ENCODE measurements at regions not wholly inside any gene's neighbourhood (a gene's known extent, or its start where the extent isn't known, plus 50 kb on each side); places are given as distances from the start of the nearest gene placed in this dataset.

- TF ChIP-seq REST (IDR thresholded peaks at IDR 0.05; ENCODE audit: low read depth) (no peak), EP300 (IDR thresholded peaks at IDR 0.05; ENCODE audit: borderline replicate concordance) (no peak), RAD21 (IDR thresholded peaks at IDR 0.05; ENCODE audit: low read depth) (no peak), FOXM1 (IDR thresholded peaks at IDR 0.05; ENCODE audit: borderline replicate concordance, low read depth) (no peak)
These were observed 512.4 kb upstream of the ATXN8OS start for GRCh38 chr13:69595181-69595580.
